PFSK-1 (cell line): ENCODE measurements at regions not wholly inside any gene's neighbourhood (a gene's known extent, or its start where the extent isn't known, plus 50 kb on each side); places are given as distances from the start of the nearest gene placed in this dataset.

Experiments
- FOXP2 ChIP-seq: optimal IDR thresholded peaks from 2 replicates; pipeline ENCODE3; 2011; ENCODE audit warnings: borderline replicate concordance, control low read depth, inconsistent platforms; ENCODE audit not compliant: insufficient read depth; ENCODE audit errors: extremely low read length, extremely low read depth
- POLR2AphosphoS5 ChIP-seq: IDR thresholded peaks from 2 replicates; pipeline ENCODE4 v1.6.1; 2012; ENCODE audit warnings: low read depth, mild to moderate bottlenecking, control low read depth, low read length, moderate library complexity
- REST ChIP-seq, 2 experiments: IDR thresholded peaks; 2 replicates each; pipeline versions ENCODE4 v1.6.1 to v1.8.0; 2011 to 2012; ENCODE audit warnings: low read depth in 2 of 2, low read length in 2 of 2, control low read depth in 1 of 2, inconsistent platforms in 1 of 2, mild to moderate bottlenecking in 1 of 2, moderate library complexity in 1 of 2; ENCODE audit not compliant: insufficient read depth in 1 of 2
- SIN3A ChIP-seq: IDR thresholded peaks from 2 replicates; pipeline ENCODE4 v1.6.1; 2012; ENCODE audit warnings: mild to moderate bottlenecking, low read length, moderate library complexity, borderline replicate concordance; ENCODE audit not compliant: insufficient read depth
- TAF1 ChIP-seq: IDR thresholded peaks from 2 replicates; pipeline ENCODE4 v1.6.1; 2012; ENCODE audit warnings: low read length, control low read depth, borderline replicate concordance; ENCODE audit not compliant: insufficient read depth

GRCh38 chr2:118168615-118169014, 80.3 kb downstream of the INSIG2 start:
- TF ChIP-seq TAF1 = no peak
- TF ChIP-seq FOXP2 = no peak

- TF ChIP-seq TAF1 (no peak), FOXP2 (no peak), POLR2AphosphoS5 (no peak), SIN3A (no peak), REST (IDR thresholded peaks at IDR 0.05; ENCODE audit: insufficient read depth in 1 of 2, low read depth in 2 of 2, low read length in 2 of 2) (no peak)
Measured at GRCh38 chr2:118167026-118167425, 78.8 kb downstream of the INSIG2 start.

GRCh38 chr2:118166242-118166641, 78.0 kb downstream of the INSIG2 start:
- TF ChIP-seq TAF1 (no peak), POLR2AphosphoS5 (no peak), SIN3A (no peak), FOXP2 (no peak), REST (IDR thresholded peaks at IDR 0.05; ENCODE audit: insufficient read depth in 1 of 2, low read depth in 2 of 2, low read length in 2 of 2) (no peak)

- TF ChIP-seq TAF1 (no peak), FOXP2 (no peak), SIN3A (no peak), POLR2AphosphoS5 (no peak), REST (IDR thresholded peaks at IDR 0.05; ENCODE audit: insufficient read depth in 1 of 2, low read depth in 2 of 2, low read length in 2 of 2) (no peak)
Measured at GRCh38 chr2:118165595-118165994, 77.3 kb downstream of the INSIG2 start.
